PC-9 (cell line): ENCODE measurements at regions not wholly inside any gene's neighbourhood (a gene's known extent, or its start where the extent isn't known, plus 50 kb on each side); places are given as distances from the start of the nearest gene placed in this dataset.

Experiments
- EZH2 ChIP-seq: fragments of 200-600 bp; sonication (generic); IDR thresholded peaks from 2 replicates; pipeline ENCODE4 v1.8.0; 2017; ENCODE audit warnings: antibody characterized with exemption, low read depth
- TF ChIP-seq, protein P1 (sequence below): fragments of 200-600 bp; sonication (generic); conservative IDR thresholded peaks from 2 replicates; pipeline ENCODE4 v1.6.1; 2017; ENCODE audit warnings: mixed run types, antibody characterized with exemption, mild to moderate bottlenecking, moderate library complexity

DNA sequence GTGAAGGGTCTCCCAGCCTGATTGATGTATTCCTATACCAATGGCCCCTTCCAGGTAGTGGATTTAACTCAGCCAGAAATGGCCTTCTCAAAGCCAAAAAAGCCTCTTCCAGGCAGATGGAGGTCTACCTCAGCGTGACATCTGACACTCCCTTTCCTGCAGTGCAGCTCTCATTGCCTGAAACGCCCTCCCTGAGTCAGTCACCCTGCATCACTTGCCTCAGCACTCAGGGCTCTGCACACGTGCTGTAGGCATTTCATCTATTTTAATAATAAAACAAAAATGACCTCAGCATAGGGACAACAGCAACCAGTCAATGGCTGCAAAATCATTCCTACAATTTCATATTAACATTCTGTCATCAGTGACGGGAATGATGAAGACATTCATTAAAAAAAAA is 64.4 kb upstream of the GJA5 start:
- TF ChIP-seq, protein P1, sequence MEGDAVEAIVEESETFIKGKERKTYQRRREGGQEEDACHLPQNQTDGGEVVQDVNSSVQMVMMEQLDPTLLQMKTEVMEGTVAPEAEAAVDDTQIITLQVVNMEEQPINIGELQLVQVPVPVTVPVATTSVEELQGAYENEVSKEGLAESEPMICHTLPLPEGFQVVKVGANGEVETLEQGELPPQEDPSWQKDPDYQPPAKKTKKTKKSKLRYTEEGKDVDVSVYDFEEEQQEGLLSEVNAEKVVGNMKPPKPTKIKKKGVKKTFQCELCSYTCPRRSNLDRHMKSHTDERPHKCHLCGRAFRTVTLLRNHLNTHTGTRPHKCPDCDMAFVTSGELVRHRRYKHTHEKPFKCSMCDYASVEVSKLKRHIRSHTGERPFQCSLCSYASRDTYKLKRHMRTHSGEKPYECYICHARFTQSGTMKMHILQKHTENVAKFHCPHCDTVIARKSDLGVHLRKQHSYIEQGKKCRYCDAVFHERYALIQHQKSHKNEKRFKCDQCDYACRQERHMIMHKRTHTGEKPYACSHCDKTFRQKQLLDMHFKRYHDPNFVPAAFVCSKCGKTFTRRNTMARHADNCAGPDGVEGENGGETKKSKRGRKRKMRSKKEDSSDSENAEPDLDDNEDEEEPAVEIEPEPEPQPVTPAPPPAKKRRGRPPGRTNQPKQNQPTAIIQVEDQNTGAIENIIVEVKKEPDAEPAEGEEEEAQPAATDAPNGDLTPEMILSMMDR: no peak
- no peak for TF ChIP-seq EZH2
